HG02588 (cell line): ENCODE measurements at regions not wholly inside any gene's neighbourhood (a gene's known extent, or its start where the extent isn't known, plus 50 kb on each side); places are given as distances from the start of the nearest gene placed in this dataset.

Experiments used
- ATAC-seq: cut with Tn5 transposase; IDR thresholded peaks from one replicate; pipeline ENCODE4 v1.9.1; 2021; ENCODE audit warnings: mild to moderate bottlenecking, moderate library complexity; ENCODE audit not compliant: unreplicated experiment

- ATAC-seq, result no peak
These were observed 128.3 kb downstream of the AACS start for GRCh38 chr12:125193376-125194152.

- no peak for ATAC-seq
These were observed 129.0 kb downstream of the AACS start for GRCh38 chr12:125194163-125194773.

GRCh38 chr12:125194987-125195386 lies 129.8 kb downstream of the AACS start:
- no peak for ATAC-seq

GRCh38 chr12:125197326-125197725 lies 132.1 kb downstream of the AACS start:
- no peak for ATAC-seq

GRCh38 chr12:125198652-125199051 lies 133.4 kb downstream of the AACS start:
- no peak for ATAC-seq

GRCh38 chr12:125201090-125201489 lies 135.9 kb downstream of the AACS start:
- no peak for ATAC-seq

- ATAC-seq, result no peak
These were observed 136.7 kb downstream of the AACS start for GRCh38 chr12:125201940-125202339.

GRCh38 chr12:125202421-125202820 lies 137.2 kb downstream of the AACS start:
- ATAC-seq, result no peak

- no peak for ATAC-seq
These were observed 138.0 kb downstream of the AACS start for GRCh38 chr12:125203145-125203765.

- ATAC-seq, result no peak
These were observed 140.2 kb downstream of the AACS start for GRCh38 chr12:125205386-125205785.

GRCh38 chr12:125206711-125207110 lies 141.5 kb downstream of the AACS start:
- no peak for ATAC-seq

GRCh38 chr12:125208334-125208733 lies 143.1 kb downstream of the AACS start:
- no peak for ATAC-seq

- no peak for ATAC-seq
These were observed 143.7 kb downstream of the AACS start for GRCh38 chr12:125208942-125209341.

GRCh38 chr12:125210104-125210755 lies 145.0 kb downstream of the AACS start:
- ATAC-seq, result no peak

GRCh38 chr12:125211464-125211863 lies 146.2 kb downstream of the AACS start:
- ATAC-seq, result no peak

GRCh38 chr12:125214289-125214688 lies 149.1 kb downstream of the AACS start:
- ATAC-seq, result no peak

GRCh38 chr12:125216756-125217155 lies 151.5 kb downstream of the AACS start:
- ATAC-seq, result no peak

GRCh38 chr12:125217308-125217707 lies 152.1 kb downstream of the AACS start:
- no peak for ATAC-seq

- ATAC-seq, result no peak
These were observed 153.7 kb downstream of the AACS start for GRCh38 chr12:125218952-125219351.

GRCh38 chr12:125220404-125221273 lies 155.4 kb downstream of the AACS start:
- no peak for ATAC-seq

GRCh38 chr12:125221602-125222001 lies 156.4 kb downstream of the AACS start:
- no peak for ATAC-seq
